DOHH2 (cell line): ENCODE measurements at regions not wholly inside any gene's neighbourhood (a gene's known extent, or its start where the extent isn't known, plus 50 kb on each side); places are given as distances from the start of the nearest gene placed in this dataset.

ENCODE experiments used
- CTCF ChIP-seq: fragments of 200-600 bp; sonication (generic); IDR thresholded peaks from one replicate; pipeline ENCODE4 v1.5.1; 2014; ENCODE audit warnings: antibody characterized with exemption, mild to moderate bottlenecking, low read depth, low read length; ENCODE audit not compliant: poor library complexity, severe bottlenecking
- EZH2phosphoT487 ChIP-seq: fragments of 200-600 bp; sonication (generic); IDR thresholded peaks from 2 replicates; pipeline ENCODE4 v1.6.1; 2017; ENCODE audit warnings: borderline replicate concordance, mild to moderate bottlenecking, antibody characterized with exemption, low read length, moderate library complexity, mixed read lengths

DNA sequence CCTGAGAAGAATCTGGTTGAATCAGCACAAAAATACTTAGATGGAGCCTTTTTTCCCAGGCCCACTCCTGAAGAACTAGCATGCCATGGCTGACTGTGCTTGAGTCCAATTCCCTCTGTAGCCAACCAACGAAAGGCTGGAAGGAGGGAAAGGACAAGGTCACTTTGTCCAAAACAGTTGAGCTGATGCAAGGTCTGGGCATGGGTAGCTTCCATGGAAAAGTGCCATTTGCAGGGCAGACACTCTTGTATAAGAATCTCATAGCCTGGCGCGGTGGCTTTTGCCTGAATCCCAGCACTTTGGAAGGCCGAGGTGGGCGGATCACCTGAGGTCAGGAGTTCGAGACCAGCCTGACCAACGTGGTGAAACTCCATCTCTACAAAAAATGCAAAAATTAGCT, 125.0 kb upstream of the LGSN start:
- TF ChIP-seq CTCF, result no peak
- TF ChIP-seq EZH2phosphoT487, result no peak
